Esophagus (tissue), 2 donors: ENCODE measurements at regions not wholly inside any gene's neighbourhood (a gene's known extent, or its start where the extent isn't known, plus 50 kb on each side); places are given as distances from the start of the nearest gene placed in this dataset.
"Not testable (repeated sequence)": the region's sequence is repeated elsewhere in the genome, so short reads cannot be mapped to it uniquely, and the experiment has no call there.

Experiments used
- H3K27ac ChIP-seq, 2 donors: one replicate each; pipeline ENCODE4 v1.5.1; 2013; ENCODE audit warnings: low read depth in 2 of 2, mild to moderate bottlenecking in 2 of 2, inconsistent platforms in 1 of 2, low read length in 1 of 2, moderate library complexity in 1 of 2
- H3K27me3 ChIP-seq, 2 donors: one replicate each; pipeline ENCODE4 v1.6.1; 2013; ENCODE audit warnings: low read length in 2 of 2, control low read depth in 1 of 2, mild to moderate bottlenecking in 1 of 2; ENCODE audit not compliant: insufficient read depth in 2 of 2, control insufficient read depth in 1 of 2
- H3K36me3 ChIP-seq, 2 donors: one replicate each; pipeline ENCODE4 v1.6.1; 2013; ENCODE audit warnings: low read length in 1 of 2; ENCODE audit not compliant: control insufficient read depth in 2 of 2, insufficient read depth in 2 of 2
- H3K4me1 ChIP-seq, 2 donors: one replicate each; pipeline ENCODE4 v1.6.1; 2013; ENCODE audit warnings: low read length in 1 of 2; ENCODE audit not compliant: control insufficient read depth in 2 of 2, insufficient read depth in 2 of 2
- H3K4me3 ChIP-seq, 2 donors: one replicate each; pipeline ENCODE4 v1.5.1; 2013; ENCODE audit warnings: low read length in 2 of 2, mild to moderate bottlenecking in 2 of 2, low read depth in 1 of 2, moderate library complexity in 1 of 2
- H3K9me3 ChIP-seq, 2 donors: one replicate each; pipeline ENCODE4 v1.6.1; 2013; ENCODE audit warnings: mild to moderate bottlenecking in 2 of 2, low read depth in 1 of 2, low read length in 1 of 2, moderate library complexity in 1 of 2; ENCODE audit not compliant: control insufficient read depth in 2 of 2, insufficient read depth in 1 of 2
- WGBS, 2 donors: extraction: QIAGEN DNeasy Blood & Tissue Kit; methylation state at CpG; one replicate each; pipeline ENCODE4 v1.1.7; 2013; 5-methylcytosine and 5-hydroxymethylcytosine counted together
- donor health status: healthy with polysubstance abuse.
- donor health status: Bipolar disorder and iron deficiency.

DNA sequence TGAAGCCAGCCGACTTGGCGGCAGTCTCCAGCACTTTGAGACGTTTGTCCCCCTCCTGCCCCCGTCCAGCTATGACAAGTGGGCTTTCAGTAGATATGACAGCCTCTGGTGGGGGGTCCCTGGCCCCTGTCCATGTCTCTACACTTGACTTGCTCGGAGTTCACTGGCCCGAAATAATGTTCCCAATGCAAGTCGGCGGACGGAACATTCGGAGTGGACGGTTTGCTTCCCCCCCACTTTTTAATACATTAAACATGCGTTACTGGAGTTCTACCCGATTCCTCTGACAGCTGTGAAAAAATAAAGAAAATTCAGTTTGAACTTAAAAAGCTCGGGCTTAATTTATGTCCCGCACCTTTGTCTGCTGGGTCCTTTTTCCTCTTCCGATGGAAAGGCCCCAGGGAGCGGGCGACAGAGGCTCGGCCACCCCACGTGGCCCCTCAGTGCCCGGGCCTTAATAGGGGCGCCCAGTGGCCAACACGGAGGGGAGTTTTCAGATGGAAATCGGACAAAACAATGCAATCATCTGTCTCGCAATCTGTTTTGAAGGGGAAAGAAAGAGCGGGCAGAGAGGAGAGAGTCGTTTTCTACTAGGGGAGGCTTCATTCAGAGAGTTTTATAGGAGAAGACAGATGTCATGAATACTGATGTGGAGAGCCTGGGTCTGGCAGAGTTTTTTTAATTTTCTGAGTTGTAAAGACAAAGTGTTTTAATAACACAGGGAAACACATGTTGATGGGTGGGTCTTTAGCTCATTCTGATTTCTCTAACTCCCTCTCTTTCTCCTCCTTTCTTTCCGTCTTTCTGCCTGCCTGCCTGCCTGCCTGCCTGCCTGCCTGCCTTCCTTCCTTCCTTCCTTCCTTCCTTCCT lies 50.2 kb downstream of the SMIM38 start:
- Histone ChIP-seq H3K9me3 (peaks cover 0 to 4% of the 10 kb centered on the region in 2 donors), H3K36me3 (no peaks in the 10 kb centered on the region), H3K27ac (no peak overlapping the region), H3K4me1 (no peaks in the 10 kb centered on the region), H3K4me3 (no peak overlapping the region), H3K27me3 (no peaks in the 10 kb centered on the region)
- 90 to 91% methylated on average over 28 of the region's 28 CpGs for WGBS, 2 donors

DNA sequence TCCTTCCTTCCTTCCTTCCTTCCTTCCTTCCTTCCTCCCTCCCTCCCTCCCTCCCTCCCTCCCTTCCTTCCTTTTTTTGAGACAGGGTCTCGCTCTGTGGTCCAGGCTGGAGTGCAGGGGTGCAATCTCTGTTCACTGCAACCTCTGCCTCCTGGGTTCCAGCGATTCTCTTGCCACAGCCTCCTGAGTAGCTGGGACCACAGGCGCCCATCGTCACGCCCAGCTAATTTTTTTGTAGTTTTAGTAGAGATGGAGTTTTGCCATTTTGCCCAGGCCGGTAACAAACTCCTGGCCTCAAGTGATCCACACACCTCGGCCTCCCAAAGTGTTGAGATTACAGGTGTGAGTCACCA lies 50.9 kb downstream of the SMIM38 start:
- H3K4me1 ChIP-seq, H3K27me3 ChIP-seq, H3K9me3 ChIP-seq, H3K36me3 ChIP-seq, H3K4me3 ChIP-seq, H3K27ac ChIP-seq: not testable (repeated sequence)
- 81 to 84% methylated on average over 7 of the region's 7 CpGs for WGBS, 2 donors

DNA sequence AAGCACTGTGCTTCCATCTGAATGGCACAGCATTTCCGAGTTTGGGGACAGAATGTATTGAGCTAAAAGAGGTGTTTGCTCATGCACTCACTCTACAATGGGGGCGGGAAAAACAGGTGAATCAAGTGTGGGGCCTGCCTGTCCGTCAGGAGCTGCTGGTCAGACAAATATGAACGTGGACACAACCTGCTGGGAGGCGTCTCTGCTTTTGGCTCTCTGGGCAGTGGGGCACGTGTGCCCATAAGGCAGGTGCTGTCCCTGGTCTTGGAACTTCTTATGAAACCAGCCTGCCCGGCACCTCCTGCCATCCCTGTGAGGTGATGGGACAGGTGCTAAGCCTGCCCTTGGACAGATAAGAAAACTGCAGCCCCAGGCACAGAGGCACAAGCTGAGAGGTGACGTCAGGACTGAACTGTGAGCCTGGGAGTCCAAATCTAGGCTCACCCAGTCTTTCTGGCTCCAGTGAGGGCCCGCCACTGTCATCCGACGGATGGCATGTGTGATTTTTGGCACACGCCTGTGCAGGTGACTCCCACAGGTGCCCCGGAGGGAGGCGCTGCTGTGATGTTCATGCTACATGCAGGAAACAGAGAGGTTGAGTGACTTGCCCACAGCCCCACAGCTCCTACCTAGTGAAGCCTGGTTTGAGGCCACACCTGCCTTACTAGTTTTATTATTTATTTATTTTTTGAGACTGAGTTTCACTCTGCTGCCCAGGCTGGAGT lies 51.6 kb downstream of the SMIM38 start:
- H3K9me3 ChIP-seq: peaks cover 0 to 4% of the 10 kb centered on the region in 2 donors
- H3K4me1 ChIP-seq: no peaks in the 10 kb centered on the region
- H3K4me3 ChIP-seq: no peak overlapping the region
- no peak overlapping the region for H3K27ac ChIP-seq
- no peaks in the 10 kb centered on the region for H3K27me3 ChIP-seq
- no peaks in the 10 kb centered on the region for H3K36me3 ChIP-seq
- WGBS, 2 donors: 78 to 89% methylated on average over 14 of the region's 14 CpGs

DNA sequence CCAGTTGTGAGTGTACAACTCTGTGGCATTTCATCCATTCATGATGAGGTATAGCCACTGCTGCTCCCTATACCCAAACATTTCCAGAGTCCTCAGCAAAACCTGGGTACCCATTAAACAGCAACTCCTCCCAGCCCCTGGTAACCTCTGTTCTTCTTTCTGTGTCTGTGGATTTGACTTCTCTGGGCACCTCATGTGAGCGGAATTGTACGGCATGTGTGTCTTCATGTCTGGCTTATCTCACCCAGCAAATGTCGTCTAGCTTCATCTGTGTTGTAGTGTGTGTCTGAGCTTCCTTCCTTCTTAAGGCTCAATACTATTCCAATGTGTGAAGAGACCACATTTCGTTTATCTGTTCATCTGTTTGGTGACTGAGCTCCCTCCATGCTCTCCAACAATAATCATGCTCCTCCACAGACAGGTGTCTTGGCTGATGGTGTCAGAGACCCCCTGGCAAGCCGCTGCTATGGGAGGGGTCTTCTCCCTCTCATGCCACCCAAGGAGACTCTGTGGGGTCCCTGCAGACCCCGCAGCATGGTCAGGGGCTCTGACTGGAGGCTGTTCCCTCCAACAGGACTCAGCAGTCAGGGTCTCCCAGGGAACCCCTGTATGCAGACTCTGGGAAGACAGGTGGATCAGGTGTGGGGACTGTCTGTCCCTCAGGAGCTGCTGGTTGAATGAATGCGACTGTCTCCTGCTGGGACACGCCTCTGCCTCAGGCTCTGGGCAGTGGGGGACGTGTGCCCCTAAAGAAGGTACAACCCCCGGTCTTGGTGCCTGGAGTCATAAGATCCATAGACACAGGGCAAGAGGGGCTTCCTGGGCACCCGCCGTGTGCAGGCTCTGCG lies 52.7 kb downstream of the SMIM38 start:
- no peaks in the 10 kb centered on the region for H3K4me1 ChIP-seq
- no peak overlapping the region for H3K27ac ChIP-seq
- no peaks in the 10 kb centered on the region for H3K36me3 ChIP-seq
- no peaks in the 10 kb centered on the region for H3K27me3 ChIP-seq
- WGBS, 2 donors: 91 to 92% methylated on average over 13 of the region's 13 CpGs
- peaks cover 0 to 4% of the 10 kb centered on the region in 2 donors for H3K9me3 ChIP-seq
- H3K4me3 ChIP-seq: no peak overlapping the region

DNA sequence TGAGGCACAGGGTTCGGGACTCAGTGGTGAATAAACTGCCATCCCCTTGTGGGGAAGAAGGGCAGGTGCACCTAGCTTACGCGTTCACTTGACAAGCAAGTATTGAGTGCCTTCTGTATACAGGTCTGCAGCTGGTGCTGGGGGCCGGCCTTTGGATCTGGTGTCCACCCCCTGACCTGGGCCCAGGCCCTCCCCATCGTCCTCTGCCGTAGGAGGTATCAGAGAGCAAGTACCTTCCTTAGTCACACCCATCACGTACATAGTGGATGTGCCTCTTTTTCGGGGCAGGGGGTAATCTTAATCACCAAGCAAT lies 53.3 kb downstream of the SMIM38 start:
- Histone ChIP-seq H3K27ac (no peak overlapping the region), H3K36me3 (no peaks in the 10 kb centered on the region), H3K4me3 (no peak overlapping the region), H3K9me3 (peaks cover 0 to 4% of the 10 kb centered on the region in 2 donors), H3K27me3 (no peaks in the 10 kb centered on the region), H3K4me1 (no peaks in the 10 kb centered on the region)
- WGBS, 2 donors: 93 to 95% methylated on average over 8 of the region's 8 CpGs

DNA sequence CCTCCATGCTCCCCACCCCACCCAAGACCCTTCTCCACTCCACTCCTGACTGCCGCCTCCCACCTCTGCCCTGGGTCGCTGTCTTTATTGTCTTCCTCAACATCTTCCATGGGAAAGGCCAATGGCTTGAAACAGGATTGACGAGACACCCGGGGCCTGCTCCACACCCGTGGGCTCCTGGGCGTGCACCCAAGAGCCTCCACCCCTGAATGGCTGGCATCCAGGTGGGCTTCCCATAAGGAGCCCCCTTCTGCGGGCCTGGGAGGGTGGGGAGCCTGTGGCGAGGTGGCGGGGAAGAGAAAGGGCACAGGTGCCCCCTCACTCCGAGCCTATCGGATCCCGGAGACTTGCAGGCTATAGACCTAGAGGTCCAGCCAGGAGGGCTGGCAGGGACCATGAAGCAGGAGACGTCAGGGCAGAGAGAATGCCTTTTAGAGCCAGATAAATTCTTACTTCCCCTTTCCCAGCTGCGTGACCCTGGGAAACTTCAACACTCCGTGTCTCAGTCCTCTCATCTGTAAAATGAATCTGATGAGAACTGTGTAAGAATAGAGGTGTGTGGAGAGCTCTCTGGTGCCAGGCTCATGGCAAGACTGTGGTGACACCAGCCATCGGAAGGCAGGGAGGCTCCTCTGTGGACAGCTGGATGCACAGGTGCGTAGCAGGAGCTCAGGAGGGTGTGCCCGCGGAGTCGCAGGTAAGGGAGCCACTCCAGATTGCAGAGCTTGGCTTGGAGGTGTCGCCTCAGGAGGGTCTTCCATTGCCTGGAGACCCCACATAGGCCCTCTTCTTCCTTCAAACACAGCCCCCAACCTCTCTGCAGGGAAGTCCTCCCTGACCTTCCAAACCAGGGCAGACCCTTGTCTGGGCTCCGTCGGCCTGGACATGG lies 53.9 kb downstream of the SMIM38 start:
- Histone ChIP-seq H3K27me3 (no peaks in the 10 kb centered on the region), H3K36me3 (no peaks in the 10 kb centered on the region), H3K9me3 (peaks cover 0 to 4% of the 10 kb centered on the region in 2 donors), H3K4me1 (no peaks in the 10 kb centered on the region), H3K27ac (no peak overlapping the region), H3K4me3 (no peak overlapping the region)
- 86 to 89% methylated on average over 23 of the region's 23 CpGs for WGBS, 2 donors

DNA sequence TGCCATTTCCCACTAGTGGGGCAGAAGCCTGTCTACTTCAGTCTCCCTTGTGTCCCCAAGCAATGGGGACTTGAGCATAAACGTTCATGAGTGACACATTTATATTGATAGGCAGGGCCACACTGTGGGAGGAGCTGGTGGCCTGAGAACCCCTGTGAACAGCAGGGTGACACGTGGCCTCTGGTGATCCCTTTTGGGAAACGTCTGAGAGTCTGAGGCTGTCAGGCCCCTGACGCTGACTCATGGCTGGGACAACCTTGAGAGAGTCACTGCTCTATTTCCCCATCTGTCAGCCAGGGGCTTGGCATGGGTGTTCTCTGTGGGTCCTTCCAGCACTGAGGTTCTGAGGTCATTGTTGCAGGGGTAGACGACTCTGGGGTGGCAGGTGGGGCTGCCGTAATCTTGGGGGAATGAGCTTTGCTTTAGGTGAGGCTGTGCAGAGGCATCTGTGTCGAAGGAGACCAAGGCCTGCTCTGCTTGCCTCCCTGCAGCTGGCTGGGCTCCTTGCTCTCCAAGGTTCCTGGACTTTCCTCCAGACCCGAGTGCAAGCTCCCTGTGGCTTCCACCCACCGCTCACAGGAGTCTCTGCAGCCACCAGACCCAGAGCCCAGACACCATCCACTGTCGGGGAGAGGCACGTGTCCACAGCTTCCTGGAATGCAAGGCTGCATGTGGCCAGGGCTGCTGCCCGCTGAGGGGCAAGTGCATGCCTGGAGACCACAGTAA lies 54.7 kb downstream of the SMIM38 start:
- WGBS, 2 donors: 70 to 73% methylated on average over 12 of the region's 12 CpGs
- H3K4me1 ChIP-seq: no peaks in the 10 kb centered on the region
- H3K36me3 ChIP-seq: no peaks in the 10 kb centered on the region
- H3K27me3 ChIP-seq: no peaks in the 10 kb centered on the region
- H3K4me3 ChIP-seq: no peak overlapping the region
- H3K9me3 ChIP-seq: peaks cover 0 to 4% of the 10 kb centered on the region in 2 donors
- H3K27ac ChIP-seq: no peak overlapping the region

DNA sequence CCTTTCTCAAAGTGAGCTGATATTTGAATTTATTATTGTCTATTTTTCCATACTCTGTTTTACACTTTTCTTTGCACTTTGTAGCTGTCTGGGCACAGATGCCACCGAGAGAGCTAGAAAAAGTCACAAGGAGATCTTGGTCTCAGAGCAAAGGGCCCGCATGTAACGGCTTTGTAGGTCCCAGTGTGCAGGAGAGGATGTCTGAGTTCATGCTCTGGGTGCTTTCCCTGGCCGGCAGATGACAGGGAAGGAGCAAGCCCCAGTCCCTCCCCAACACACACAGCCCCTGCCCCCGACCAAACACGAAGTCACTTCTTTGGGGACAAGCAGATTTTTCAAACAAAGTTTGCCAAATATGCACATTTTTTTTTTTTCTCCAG lies 55.8 kb downstream of the SMIM38 start:
- WGBS, 2 donors: 58 to 65% methylated on average over 6 of the region's 6 CpGs
- no peak overlapping the region for H3K4me3 ChIP-seq
- H3K27me3 ChIP-seq: no peaks in the 10 kb centered on the region
- no peak overlapping the region for H3K27ac ChIP-seq
- no peaks in the 10 kb centered on the region for H3K4me1 ChIP-seq
- peaks cover 0 to 4% of the 10 kb centered on the region in 2 donors for H3K9me3 ChIP-seq
- no peaks in the 10 kb centered on the region for H3K36me3 ChIP-seq
